OCI-LY1 (cell line): ENCODE measurements at regions not wholly inside any gene's neighbourhood (a gene's known extent, or its start where the extent isn't known, plus 50 kb on each side); places are given as distances from the start of the nearest gene placed in this dataset.

Source experiments
- H2AFZ ChIP-seq: fragments of 200-600 bp; sonication (generic), shearing (Covaris generic); 2 replicates; pipeline ENCODE4 v1.6.0; 2014; ENCODE audit warnings: antibody characterized with exemption, mild to moderate bottlenecking, low read length
- H3F3A ChIP-seq: fragments of 200-600 bp; sonication (generic), shearing (Covaris generic); 2 replicates; pipeline ENCODE4 v1.6.0; 2014; ENCODE audit warnings: mild to moderate bottlenecking, antibody characterized with exemption, low read length, moderate library complexity; ENCODE audit not compliant: insufficient read depth
- H3K27ac ChIP-seq: fragments of 200-600 bp; sonication (generic); 2 replicates; pipeline ENCODE4 v1.5.1; 2014; ENCODE audit warnings: low read length, mixed run types, mild to moderate bottlenecking, low read depth; ENCODE audit not compliant: poor library complexity, severe bottlenecking
- H3K27me3 ChIP-seq: fragments of 200-600 bp; sonication (generic); 2 replicates; pipeline ENCODE4 v1.6.0; 2014; ENCODE audit warnings: antibody characterized with exemption, mild to moderate bottlenecking, low read length, moderate library complexity; ENCODE audit not compliant: insufficient read depth
- H3K36me3 ChIP-seq: fragments of 200-600 bp; sonication (generic); 2 replicates; pipeline ENCODE4 v1.6.1; 2014; ENCODE audit warnings: mild to moderate bottlenecking, antibody characterized with exemption, low read length, moderate library complexity, mixed read lengths; ENCODE audit not compliant: insufficient read depth
- H3K4me1 ChIP-seq: fragments of 200-600 bp; sonication (generic); 2 replicates; pipeline ENCODE4 v1.5.1; 2014; ENCODE audit warnings: mild to moderate bottlenecking, low read length, moderate library complexity; ENCODE audit not compliant: insufficient read depth, severe bottlenecking
- H3K4me2 ChIP-seq: fragments of 200-600 bp; sonication (generic), shearing (Covaris generic); 2 replicates; pipeline ENCODE4 v1.6.1; 2014; ENCODE audit warnings: low read length
- H3K4me3 ChIP-seq: fragments of 200-600 bp; sonication (generic); 2 replicates; pipeline ENCODE4 v1.5.1; 2014; ENCODE audit warnings: low read length, low read depth, mild to moderate bottlenecking, mixed read lengths; ENCODE audit not compliant: poor library complexity, severe bottlenecking
- H3K79me2 ChIP-seq: fragments of 200-600 bp; shearing (Covaris generic); 2 replicates; pipeline ENCODE4 v1.6.1; 2016; ENCODE audit warnings: mixed run types, low read length, mixed read lengths; ENCODE audit not compliant: insufficient read depth
- H3K9ac ChIP-seq: fragments of 200-600 bp; sonication (generic), shearing (Covaris generic); 2 replicates; pipeline ENCODE4 v1.6.1; 2014; ENCODE audit warnings: mild to moderate bottlenecking, low read length, mixed read lengths
- H3K9me2 ChIP-seq: fragments of 200-600 bp; sonication (generic), shearing (Covaris generic); 2 replicates; pipeline ENCODE4 v1.6.1; 2014; ENCODE audit warnings: low read depth, mild to moderate bottlenecking, low read length, mixed read lengths
- H3K9me3 ChIP-seq: fragments of 200-600 bp; shearing (Covaris generic); 2 replicates; pipeline ENCODE4 v1.6.1; 2014; ENCODE audit warnings: low read length, mixed read lengths
- H4K20me1 ChIP-seq: fragments of 200-600 bp; sonication (generic), shearing (Covaris generic); 2 replicates; pipeline ENCODE4 v1.6.0; 2016; ENCODE audit warnings: mild to moderate bottlenecking, low read length; ENCODE audit not compliant: insufficient read depth
- EZH2 ChIP-seq: fragments of 200-600 bp; sonication (generic), shearing (Covaris generic); IDR thresholded peaks from 2 replicates; pipeline ENCODE4 v1.8.0; 2017; ENCODE audit warnings: borderline replicate concordance, mixed run types, mild to moderate bottlenecking, antibody characterized with exemption, low read length, moderate library complexity, mixed read lengths
- TF ChIP-seq, protein P1 (sequence below): fragments of 200-600 bp; sonication (generic), shearing (Covaris generic); IDR thresholded peaks from 2 replicates; pipeline ENCODE4 v1.5.1; 2017; ENCODE audit warnings: mild to moderate bottlenecking, antibody characterized with exemption, low read length, moderate library complexity, mixed read lengths

DNA sequence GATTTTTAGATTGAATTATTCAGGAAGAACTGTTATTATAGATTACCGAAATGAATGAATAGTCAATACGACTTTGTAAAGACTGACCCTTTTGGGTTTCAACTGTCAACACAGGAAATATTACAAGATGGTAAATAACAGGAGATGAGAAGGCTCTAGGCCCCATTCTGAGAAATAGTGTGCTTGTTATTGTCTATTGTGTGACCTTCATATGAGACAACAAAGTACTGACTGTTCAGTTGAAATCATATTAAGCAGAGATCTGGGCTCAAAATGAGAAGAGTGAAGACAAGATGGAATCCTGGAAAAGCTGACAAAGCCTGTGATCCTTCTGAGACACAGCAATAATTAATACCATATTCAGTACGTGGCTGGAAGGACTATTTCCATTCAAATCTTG, 503.8 kb downstream of the INHBA start:
- Histone ChIP-seq H3K27ac (no peak overlapping the region), H3K4me2 (no peak overlapping the region), H3F3A (no peaks in the 10 kb centered on the region), H3K9me2 (no peaks in the 10 kb centered on the region), H3K9ac (no peak overlapping the region), H3K9me3 (no peaks in the 10 kb centered on the region), H3K36me3 (no peaks in the 10 kb centered on the region), H3K27me3 (no peaks in the 10 kb centered on the region), H3K4me1 (no peaks in the 10 kb centered on the region), H2AFZ (no peak overlapping the region), H3K4me3 (no peak overlapping the region), H4K20me1 (no peaks in the 10 kb centered on the region), H3K79me2 (no peaks in the 10 kb centered on the region)
- TF ChIP-seq EZH2 = no peak
- TF ChIP-seq, protein P1, sequence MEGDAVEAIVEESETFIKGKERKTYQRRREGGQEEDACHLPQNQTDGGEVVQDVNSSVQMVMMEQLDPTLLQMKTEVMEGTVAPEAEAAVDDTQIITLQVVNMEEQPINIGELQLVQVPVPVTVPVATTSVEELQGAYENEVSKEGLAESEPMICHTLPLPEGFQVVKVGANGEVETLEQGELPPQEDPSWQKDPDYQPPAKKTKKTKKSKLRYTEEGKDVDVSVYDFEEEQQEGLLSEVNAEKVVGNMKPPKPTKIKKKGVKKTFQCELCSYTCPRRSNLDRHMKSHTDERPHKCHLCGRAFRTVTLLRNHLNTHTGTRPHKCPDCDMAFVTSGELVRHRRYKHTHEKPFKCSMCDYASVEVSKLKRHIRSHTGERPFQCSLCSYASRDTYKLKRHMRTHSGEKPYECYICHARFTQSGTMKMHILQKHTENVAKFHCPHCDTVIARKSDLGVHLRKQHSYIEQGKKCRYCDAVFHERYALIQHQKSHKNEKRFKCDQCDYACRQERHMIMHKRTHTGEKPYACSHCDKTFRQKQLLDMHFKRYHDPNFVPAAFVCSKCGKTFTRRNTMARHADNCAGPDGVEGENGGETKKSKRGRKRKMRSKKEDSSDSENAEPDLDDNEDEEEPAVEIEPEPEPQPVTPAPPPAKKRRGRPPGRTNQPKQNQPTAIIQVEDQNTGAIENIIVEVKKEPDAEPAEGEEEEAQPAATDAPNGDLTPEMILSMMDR = no peak

DNA sequence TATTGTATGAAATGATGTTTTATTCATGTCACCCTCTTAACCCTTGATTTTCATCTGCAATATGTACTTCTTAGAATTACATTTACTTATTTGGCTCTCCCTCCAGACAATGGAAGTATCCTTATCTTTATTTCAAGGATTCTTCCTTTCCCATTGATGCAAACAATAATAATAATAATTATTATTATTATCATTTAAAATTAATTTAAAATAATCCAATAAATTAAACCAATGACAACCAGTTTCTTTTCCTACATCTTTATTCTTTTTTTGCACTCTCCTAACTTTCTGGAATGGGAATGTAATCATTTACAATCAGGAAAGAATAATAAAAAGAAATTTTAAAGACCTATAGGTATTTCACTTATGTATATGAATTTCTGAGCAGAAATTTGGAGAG, 504.4 kb downstream of the INHBA start:
- H3K4me3 ChIP-seq = no peak overlapping the region

DNA sequence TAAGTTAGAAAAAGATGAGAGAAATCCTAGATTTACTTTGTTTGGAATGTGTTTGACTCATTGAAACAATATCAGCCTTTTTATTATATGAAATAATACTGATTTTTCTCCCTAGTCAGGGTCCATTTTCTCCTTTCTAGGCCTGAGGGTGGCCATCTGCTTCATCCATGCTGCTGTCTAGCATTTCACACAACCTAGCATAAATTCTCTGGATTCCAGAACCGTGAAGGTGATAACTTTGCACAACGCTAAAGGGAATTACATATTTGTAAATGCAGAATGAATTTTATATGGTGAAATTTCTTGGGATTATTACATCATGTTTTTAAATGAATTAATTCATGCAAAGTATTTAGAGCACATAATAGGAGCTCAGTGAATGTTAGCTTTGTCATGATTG, 505.1 kb downstream of the INHBA start:
- Histone ChIP-seq H3K4me2 (no peak overlapping the region), H3K36me3 (no peaks in the 10 kb centered on the region), H3K9me3 (no peaks in the 10 kb centered on the region), H3K27ac (no peak overlapping the region), H3K9me2 (no peaks in the 10 kb centered on the region), H3K4me1 (no peaks in the 10 kb centered on the region), H4K20me1 (no peaks in the 10 kb centered on the region), H3F3A (no peaks in the 10 kb centered on the region), H2AFZ (no peak overlapping the region), H3K4me3 (no peak overlapping the region), H3K79me2 (no peaks in the 10 kb centered on the region), H3K9ac (no peak overlapping the region), H3K27me3 (no peaks in the 10 kb centered on the region)
- TF ChIP-seq, protein P1 = no peak
- TF ChIP-seq EZH2 = no peak

More for the DNA sequence above, 504.4 kb downstream of the INHBA start:
- H3K36me3 ChIP-seq = no peaks in the 10 kb centered on the region
- no peaks in the 10 kb centered on the region for H3K9me2 ChIP-seq
- H3K4me1 ChIP-seq = no peaks in the 10 kb centered on the region
- no peak overlapping the region for H3K9ac ChIP-seq
- H3K27me3 ChIP-seq = no peaks in the 10 kb centered on the region
- no peaks in the 10 kb centered on the region for H3K9me3 ChIP-seq
- no peak overlapping the region for H3K27ac ChIP-seq
- no peaks in the 10 kb centered on the region for H4K20me1 ChIP-seq
- no peak overlapping the region for H2AFZ ChIP-seq
- H3K4me2 ChIP-seq = no peak overlapping the region
- no peak for TF ChIP-seq EZH2
- TF ChIP-seq, protein P1 = no peak
- H3K79me2 ChIP-seq = no peaks in the 10 kb centered on the region
- H3F3A ChIP-seq = no peaks in the 10 kb centered on the region
